ENCODE measurements at regions not wholly inside any gene's neighbourhood (a gene's known extent, or its start where the extent isn't known, plus 50 kb on each side); places are given as distances from the start of the nearest gene placed in this dataset.

- TF ChIP-seq CTCF (IDR thresholded peaks at IDR 0.05) (no peak), POLR2A (IDR thresholded peaks at IDR 0.05) (no peak)
These were observed 236.8 kb upstream of the GBE1 start for GRCh38 chr3:81998139-81998755.
